ENCODE measurements at regions not wholly inside any gene's neighbourhood (a gene's known extent, or its start where the extent isn't known, plus 50 kb on each side); places are given as distances from the start of the nearest gene placed in this dataset.

GRCh38 chr3:170780955-170781354 is 89.0 kb downstream of the RPL22L1 start:
- no peak for DNase-seq (ENCODE audit: low read depth in 2 of 2)

GRCh38 chr3:170780471-170780870 is 89.5 kb downstream of the RPL22L1 start:
- DNase-seq (ENCODE audit: low read depth in 2 of 2) = no peak

- DNase-seq (ENCODE audit: low read depth in 2 of 2) = no peak
These were observed 91.5 kb downstream of the RPL22L1 start for GRCh38 chr3:170778240-170779217.

- no peak for DNase-seq (ENCODE audit: low read depth in 2 of 2)
These were observed 92.5 kb downstream of the RPL22L1 start for GRCh38 chr3:170777564-170777926.

GRCh38 chr3:170776887-170777563 is 93.0 kb downstream of the RPL22L1 start:
- DNase-seq (ENCODE audit: low read depth in 2 of 2) = no peak

- DNase-seq (ENCODE audit: low read depth in 2 of 2) = no peak
These were observed 96.1 kb downstream of the RPL22L1 start for GRCh38 chr3:170773682-170774425.

- DNase-seq (ENCODE audit: low read depth in 2 of 2) = no peak
These were observed 97.8 kb downstream of the RPL22L1 start for GRCh38 chr3:170772175-170772574.

GRCh38 chr3:170768334-170768801 is 101.6 kb downstream of the RPL22L1 start:
- DNase-seq (ENCODE audit: low read depth in 2 of 2) = no peak

- no peak for DNase-seq (ENCODE audit: low read depth in 2 of 2)
These were observed 102.4 kb downstream of the RPL22L1 start for GRCh38 chr3:170767576-170767941.

GRCh38 chr3:170766823-170767575 is 103.0 kb downstream of the RPL22L1 start:
- no peak for DNase-seq (ENCODE audit: low read depth in 2 of 2)

- no peak for DNase-seq (ENCODE audit: low read depth in 2 of 2)
These were observed 103.7 kb downstream of the RPL22L1 start for GRCh38 chr3:170766253-170766652.

- no peak for DNase-seq (ENCODE audit: low read depth in 2 of 2)
These were observed 104.4 kb downstream of the RPL22L1 start for GRCh38 chr3:170765419-170766078.

GRCh38 chr3:170764017-170764416 is 106.0 kb downstream of the RPL22L1 start:
- no peak for DNase-seq (ENCODE audit: low read depth in 2 of 2)

GRCh38 chr3:170762064-170762463 is 107.9 kb downstream of the RPL22L1 start:
- DNase-seq (ENCODE audit: low read depth in 2 of 2) = no peak

- no peak for DNase-seq (ENCODE audit: low read depth in 2 of 2)
These were observed 108.9 kb downstream of the RPL22L1 start for GRCh38 chr3:170761103-170761502.

GRCh38 chr3:170760174-170760526 is 109.8 kb downstream of the RPL22L1 start:
- no peak for DNase-seq (ENCODE audit: low read depth in 2 of 2)

GRCh38 chr3:170759511-170760173 is 110.4 kb downstream of the RPL22L1 start:
- DNase-seq (ENCODE audit: low read depth in 2 of 2) = no peak

GRCh38 chr3:170757038-170757437 is 113.0 kb downstream of the RPL22L1 start:
- DNase-seq (ENCODE audit: low read depth in 2 of 2) = no peak

- no peak for DNase-seq (ENCODE audit: low read depth in 2 of 2)
These were observed 115.7 kb downstream of the RPL22L1 start for GRCh38 chr3:170754311-170754693.
